ENCODE measurements at regions not wholly inside any gene's neighbourhood (a gene's known extent, or its start where the extent isn't known, plus 50 kb on each side); places are given as distances from the start of the nearest gene placed in this dataset.

DNA sequence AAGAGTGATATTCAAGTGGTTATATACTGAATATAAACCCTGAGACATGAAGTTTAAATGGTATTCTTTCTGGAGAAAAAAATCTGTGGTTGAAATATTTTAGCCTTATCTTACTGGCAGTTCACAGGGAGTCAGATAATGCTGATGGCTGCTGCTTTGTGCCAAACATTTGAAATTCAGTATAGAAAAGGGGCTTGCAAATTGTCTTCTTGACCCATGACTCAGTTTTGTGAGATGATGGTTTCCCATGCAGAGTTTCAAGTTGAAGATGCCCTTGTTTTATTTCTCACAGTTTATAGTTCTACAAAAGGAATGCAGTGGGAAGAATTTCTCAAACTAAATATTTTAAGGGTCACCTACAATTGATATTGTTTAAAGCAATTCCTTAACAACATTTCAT lies 251.1 kb upstream of the MEOX2 start:
- TF ChIP-seq, protein P1, sequence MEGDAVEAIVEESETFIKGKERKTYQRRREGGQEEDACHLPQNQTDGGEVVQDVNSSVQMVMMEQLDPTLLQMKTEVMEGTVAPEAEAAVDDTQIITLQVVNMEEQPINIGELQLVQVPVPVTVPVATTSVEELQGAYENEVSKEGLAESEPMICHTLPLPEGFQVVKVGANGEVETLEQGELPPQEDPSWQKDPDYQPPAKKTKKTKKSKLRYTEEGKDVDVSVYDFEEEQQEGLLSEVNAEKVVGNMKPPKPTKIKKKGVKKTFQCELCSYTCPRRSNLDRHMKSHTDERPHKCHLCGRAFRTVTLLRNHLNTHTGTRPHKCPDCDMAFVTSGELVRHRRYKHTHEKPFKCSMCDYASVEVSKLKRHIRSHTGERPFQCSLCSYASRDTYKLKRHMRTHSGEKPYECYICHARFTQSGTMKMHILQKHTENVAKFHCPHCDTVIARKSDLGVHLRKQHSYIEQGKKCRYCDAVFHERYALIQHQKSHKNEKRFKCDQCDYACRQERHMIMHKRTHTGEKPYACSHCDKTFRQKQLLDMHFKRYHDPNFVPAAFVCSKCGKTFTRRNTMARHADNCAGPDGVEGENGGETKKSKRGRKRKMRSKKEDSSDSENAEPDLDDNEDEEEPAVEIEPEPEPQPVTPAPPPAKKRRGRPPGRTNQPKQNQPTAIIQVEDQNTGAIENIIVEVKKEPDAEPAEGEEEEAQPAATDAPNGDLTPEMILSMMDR (IDR thresholded peaks at IDR 0.05), result no peak
- TF ChIP-seq POLR2A (IDR thresholded peaks at IDR 0.05), result no peak

Measured in thyroid gland (tissue), 4 donors.